Inflammatory macrophage treated with lipopolysaccharide for 4 hours (primary cell): ENCODE measurements at regions not wholly inside any gene's neighbourhood (a gene's known extent, or its start where the extent isn't known, plus 50 kb on each side); places are given as distances from the start of the nearest gene placed in this dataset.

Experiments
- DNase-seq: peaks from one replicate; pipeline ENCODE4 v3.0.0-alpha.2; 2020

- no peak for DNase-seq
Observed at GRCh38 chr9:80401243-80401642, 829.5 kb downstream of the TLE4 start.

GRCh38 chr9:80400624-80401230 lies 829.0 kb downstream of the TLE4 start:
- DNase-seq, result no peak

GRCh38 chr9:80399606-80400005 lies 827.8 kb downstream of the TLE4 start:
- DNase-seq, result no peak

GRCh38 chr9:80387828-80388227 lies 816.1 kb downstream of the TLE4 start:
- no peak for DNase-seq

GRCh38 chr9:80385246-80385645 lies 813.5 kb downstream of the TLE4 start:
- no peak for DNase-seq

- no peak for DNase-seq
Observed at GRCh38 chr9:80383331-80383730, 811.6 kb downstream of the TLE4 start.

GRCh38 chr9:80382211-80382891 lies 810.6 kb downstream of the TLE4 start:
- DNase-seq, result no peak

- DNase-seq, result no peak
Observed at GRCh38 chr9:80380301-80380700, 808.5 kb downstream of the TLE4 start.

- no peak for DNase-seq
Observed at GRCh38 chr9:80378669-80379293, 807.0 kb downstream of the TLE4 start.

- DNase-seq, result no peak
Observed at GRCh38 chr9:80376180-80376579, 804.4 kb downstream of the TLE4 start.

- DNase-seq, result no peak
Observed at GRCh38 chr9:80375477-80375876, 803.7 kb downstream of the TLE4 start.

GRCh38 chr9:80369641-80370040 lies 797.9 kb downstream of the TLE4 start:
- DNase-seq, result no peak

- no peak for DNase-seq
Observed at GRCh38 chr9:80366626-80367025, 794.9 kb downstream of the TLE4 start.

- DNase-seq, result no peak
Observed at GRCh38 chr9:80359941-80360881, 788.4 kb downstream of the TLE4 start.

- DNase-seq, result no peak
Observed at GRCh38 chr9:80359291-80359690, 787.5 kb downstream of the TLE4 start.

- DNase-seq, result no peak
Observed at GRCh38 chr9:80352967-80353366, 781.2 kb downstream of the TLE4 start.

GRCh38 chr9:80351612-80352011 lies 779.8 kb downstream of the TLE4 start:
- no peak for DNase-seq

- DNase-seq, result no peak
Observed at GRCh38 chr9:80326105-80326504, 754.3 kb downstream of the TLE4 start.

- DNase-seq, result no peak
Observed at GRCh38 chr9:80320916-80321315, 749.2 kb downstream of the TLE4 start.

GRCh38 chr9:80320480-80320879 lies 748.7 kb downstream of the TLE4 start:
- DNase-seq, result no peak

GRCh38 chr9:80305136-80305535 lies 733.4 kb downstream of the TLE4 start:
- no peak for DNase-seq

GRCh38 chr9:80294955-80295354 lies 723.2 kb downstream of the TLE4 start:
- DNase-seq, result no peak

GRCh38 chr9:80294318-80294717 lies 722.6 kb downstream of the TLE4 start:
- DNase-seq, result no peak
